ENCODE measurements at regions not wholly inside any gene's neighbourhood (a gene's known extent, or its start where the extent isn't known, plus 50 kb on each side); places are given as distances from the start of the nearest gene placed in this dataset.

DNA sequence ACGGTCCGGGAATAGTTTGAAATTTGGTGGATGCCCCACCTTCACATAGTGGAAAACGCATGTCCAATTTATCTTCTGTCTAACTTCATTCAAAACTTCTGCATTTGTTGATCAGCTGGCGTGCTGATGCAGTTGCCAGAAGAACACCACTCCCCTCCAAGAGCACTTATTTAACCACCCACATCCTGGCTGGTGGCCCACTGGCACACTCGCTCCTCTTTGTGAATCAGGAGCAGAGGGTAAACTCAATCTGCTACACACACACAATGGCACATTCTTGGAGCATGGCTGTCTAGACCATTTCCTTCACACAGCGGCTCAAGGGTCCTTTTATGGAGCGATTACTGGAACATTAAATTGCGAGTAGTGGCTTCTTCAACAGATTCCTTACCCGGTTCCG is 55.1 kb upstream of the CEP162 start:
- peak in 1 of 2 donors; percentile 45 for DNase-seq (ENCODE audit: low read depth in 1 of 2, low spot score in 1 of 2)

GRCh38 chr6:84280639-84281038 is 53.2 kb upstream of the CEP162 start:
- no peak for DNase-seq (ENCODE audit: low read depth in 1 of 2, low spot score in 1 of 2)
- TF ChIP-seq, protein P1, sequence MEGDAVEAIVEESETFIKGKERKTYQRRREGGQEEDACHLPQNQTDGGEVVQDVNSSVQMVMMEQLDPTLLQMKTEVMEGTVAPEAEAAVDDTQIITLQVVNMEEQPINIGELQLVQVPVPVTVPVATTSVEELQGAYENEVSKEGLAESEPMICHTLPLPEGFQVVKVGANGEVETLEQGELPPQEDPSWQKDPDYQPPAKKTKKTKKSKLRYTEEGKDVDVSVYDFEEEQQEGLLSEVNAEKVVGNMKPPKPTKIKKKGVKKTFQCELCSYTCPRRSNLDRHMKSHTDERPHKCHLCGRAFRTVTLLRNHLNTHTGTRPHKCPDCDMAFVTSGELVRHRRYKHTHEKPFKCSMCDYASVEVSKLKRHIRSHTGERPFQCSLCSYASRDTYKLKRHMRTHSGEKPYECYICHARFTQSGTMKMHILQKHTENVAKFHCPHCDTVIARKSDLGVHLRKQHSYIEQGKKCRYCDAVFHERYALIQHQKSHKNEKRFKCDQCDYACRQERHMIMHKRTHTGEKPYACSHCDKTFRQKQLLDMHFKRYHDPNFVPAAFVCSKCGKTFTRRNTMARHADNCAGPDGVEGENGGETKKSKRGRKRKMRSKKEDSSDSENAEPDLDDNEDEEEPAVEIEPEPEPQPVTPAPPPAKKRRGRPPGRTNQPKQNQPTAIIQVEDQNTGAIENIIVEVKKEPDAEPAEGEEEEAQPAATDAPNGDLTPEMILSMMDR (IDR thresholded peaks at IDR 0.05; ENCODE audit: low read depth, low read length), result no peak
- no peaks in the 10 kb centered on the region for H3K27me3 ChIP-seq
- no peak overlapping the region for H3K4me3 ChIP-seq
- H3K4me1 ChIP-seq (ENCODE audit: low read depth), result no peaks in the 10 kb centered on the region
- no peak overlapping the region for H3K27ac ChIP-seq
- H3K9me3 ChIP-seq (ENCODE audit: low read depth), result no peaks in the 10 kb centered on the region
- H3K36me3 ChIP-seq, result no peaks in the 10 kb centered on the region

More for the DNA sequence above, 55.1 kb upstream of the CEP162 start:
- H3K36me3 ChIP-seq, result no peaks in the 10 kb centered on the region
- H3K9me3 ChIP-seq (ENCODE audit: low read depth), result no peaks in the 10 kb centered on the region
- H3K27me3 ChIP-seq, result no peaks in the 10 kb centered on the region
- TF ChIP-seq, protein P1 (IDR thresholded peaks at IDR 0.05; ENCODE audit: low read depth, low read length), result no peak
- no peak overlapping the region for H3K4me3 ChIP-seq
- H3K27ac ChIP-seq, result no peak overlapping the region
- H3K4me1 ChIP-seq (ENCODE audit: low read depth), result no peaks in the 10 kb centered on the region

DNA sequence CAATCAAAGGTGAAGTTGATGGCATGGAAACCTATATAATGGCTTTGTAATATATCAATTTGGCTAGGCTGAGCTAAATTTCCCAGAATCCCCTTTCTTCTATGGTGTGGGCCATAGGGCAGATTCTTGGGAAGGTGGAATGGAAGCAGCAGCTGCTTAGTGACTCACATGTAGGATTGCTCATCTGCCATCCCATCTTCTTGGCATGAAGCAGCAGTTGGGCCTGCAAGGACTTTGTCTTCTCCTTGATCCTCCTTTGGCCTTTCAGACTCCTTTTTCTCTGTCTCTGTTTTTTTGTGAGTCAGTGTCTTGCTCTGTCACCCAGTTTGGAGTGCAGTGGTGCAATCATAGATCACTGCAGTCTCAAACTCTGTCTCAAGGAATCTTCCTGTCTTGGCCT is 52.6 kb upstream of the CEP162 start:
- TF ChIP-seq, protein P1 (IDR thresholded peaks at IDR 0.05; ENCODE audit: low read depth, low read length), result no peak
- H3K9me3 ChIP-seq (ENCODE audit: low read depth), result no peaks in the 10 kb centered on the region
- DNase-seq (ENCODE audit: low read depth in 1 of 2, low spot score in 1 of 2), result no peak
- no peaks in the 10 kb centered on the region for H3K4me1 ChIP-seq (ENCODE audit: low read depth)
- no peak overlapping the region for H3K4me3 ChIP-seq
- H3K27me3 ChIP-seq, result no peaks in the 10 kb centered on the region
- no peak overlapping the region for H3K27ac ChIP-seq
- no peaks in the 10 kb centered on the region for H3K36me3 ChIP-seq

DNA sequence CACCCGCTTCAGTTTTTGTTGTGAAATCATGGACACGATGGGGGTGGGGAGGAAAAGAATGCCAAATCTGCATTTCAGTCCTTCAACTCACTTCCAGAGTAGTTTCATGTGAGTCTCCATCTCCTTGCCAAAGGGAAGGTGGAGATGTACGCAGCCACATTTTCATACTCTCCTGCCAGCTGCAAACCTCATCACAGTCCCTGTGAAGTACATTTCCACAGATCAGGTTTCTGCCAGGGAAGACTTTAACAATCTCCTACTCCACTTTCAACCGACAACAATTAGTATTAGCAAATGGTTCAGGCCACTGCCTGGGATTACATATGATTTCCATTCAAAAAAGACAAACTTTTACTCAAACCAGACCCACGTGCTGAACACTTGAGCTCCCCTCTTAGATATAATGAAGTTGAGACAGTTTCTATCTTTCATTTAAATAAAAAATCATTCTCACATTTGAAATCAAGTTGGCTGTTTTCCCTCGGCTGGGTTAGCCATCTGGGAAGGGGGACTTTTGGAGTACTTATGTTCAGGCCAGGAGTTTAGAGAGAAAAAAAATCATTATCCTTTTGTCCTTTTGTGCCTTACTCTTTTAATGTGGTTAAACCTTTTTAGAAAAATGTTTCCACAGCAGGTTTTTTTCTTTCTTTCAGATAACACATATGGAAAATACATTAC is 51.0 kb upstream of the CEP162 start:
- H3K9me3 ChIP-seq (ENCODE audit: low read depth), result no peaks in the 10 kb centered on the region
- no peak overlapping the region for H3K27ac ChIP-seq
- DNase-seq (ENCODE audit: low read depth in 1 of 2, low spot score in 1 of 2), result peak; percentile 10 to 46
- no peaks in the 10 kb centered on the region for H3K36me3 ChIP-seq
- no peaks in the 10 kb centered on the region for H3K4me1 ChIP-seq (ENCODE audit: low read depth)
- TF ChIP-seq, protein P1 (IDR thresholded peaks at IDR 0.05; ENCODE audit: low read depth, low read length), result no peak
- H3K27me3 ChIP-seq, result no peaks in the 10 kb centered on the region
- H3K4me3 ChIP-seq, result no peak overlapping the region

All from cardiac muscle cell (in vitro differentiated cells and primary cell).